Osteoblast (primary cell): ENCODE measurements at regions not wholly inside any gene's neighbourhood (a gene's known extent, or its start where the extent isn't known, plus 50 kb on each side); places are given as distances from the start of the nearest gene placed in this dataset.

Source experiments
- DNase-seq: peaks from one replicate; pipeline ENCODE4 v3.0.0; 2011; ENCODE audit warnings: low spot score, mixed read lengths; ENCODE audit not compliant: insufficient read length; ENCODE audit errors: missing footprints
- H2AFZ ChIP-seq: 2 replicates; pipeline ENCODE4 v1.6.0; 2011; ENCODE audit warnings: mild to moderate bottlenecking, low read length
- H3K27ac ChIP-seq: 2 replicates; pipeline ENCODE4 v1.5.1; 2011; ENCODE audit warnings: mild to moderate bottlenecking, low read depth, low read length, moderate library complexity
- H3K27me3 ChIP-seq: 2 replicates; pipeline ENCODE4 v1.6.0; 2012; ENCODE audit warnings: mild to moderate bottlenecking, control low read depth, inconsistent platforms, low read length, moderate library complexity; ENCODE audit not compliant: insufficient read depth
- H3K36me3 ChIP-seq: 2 replicates; pipeline ENCODE4 v1.5.1; 2011; ENCODE audit warnings: mild to moderate bottlenecking, low read length, control low read depth, moderate library complexity; ENCODE audit not compliant: insufficient read depth
- H3K4me1 ChIP-seq: 2 replicates; pipeline ENCODE4 v1.5.1; 2011; ENCODE audit warnings: mild to moderate bottlenecking, low read length, control low read depth, moderate library complexity; ENCODE audit not compliant: insufficient read depth
- H3K4me2 ChIP-seq: 2 replicates; pipeline ENCODE4 v1.6.0; 2011; ENCODE audit warnings: mild to moderate bottlenecking, low read length; ENCODE audit not compliant: insufficient read depth
- H3K4me3 ChIP-seq: fragments of 200-600 bp; sonication (generic); 3 replicates; pipeline ENCODE4 v1.5.1; 2012; ENCODE audit warnings: mild to moderate bottlenecking, low read length, inconsistent platforms; ENCODE audit not compliant: insufficient read depth
- H3K79me2 ChIP-seq: 2 replicates; pipeline ENCODE4 v1.6.0; 2012; ENCODE audit warnings: mild to moderate bottlenecking, low read length, control low read depth, inconsistent platforms; ENCODE audit not compliant: insufficient read depth
- H3K9me3 ChIP-seq: 2 replicates; pipeline ENCODE4 v1.5.1; 2011; ENCODE audit warnings: low read depth, low read length, control low read depth
- H4K20me1 ChIP-seq: 2 replicates; pipeline ENCODE4 v1.6.0; 2012; ENCODE audit warnings: mild to moderate bottlenecking, low read length, control low read depth; ENCODE audit not compliant: insufficient read depth
- CTCF ChIP-seq: IDR thresholded peaks from 2 replicates; pipeline ENCODE4 v1.5.1; 2011; ENCODE audit warnings: mild to moderate bottlenecking, low read depth, low read length, moderate library complexity; ENCODE audit errors: extremely low read depth

GRCh38 chr14:49016381-49016780, 569.8 kb downstream of the RPS29 start:
- no peak for DNase-seq
- Histone ChIP-seq H3K27me3 (no peaks in the 10 kb centered on the region), H3K9me3 (no peaks in the 10 kb centered on the region), H3K36me3 (no peaks in the 10 kb centered on the region), H3K27ac (no peak overlapping the region), H3K4me3 (no peak overlapping the region), H3K4me1 (no peaks in the 10 kb centered on the region), H3K79me2 (no peaks in the 10 kb centered on the region), H3K4me2 (no peak overlapping the region), H2AFZ (no peak overlapping the region), H4K20me1 (no peaks in the 10 kb centered on the region)
- no peak for TF ChIP-seq CTCF

- no peaks in the 10 kb centered on the region for H3K9me3 ChIP-seq
- H4K20me1 ChIP-seq, result no peaks in the 10 kb centered on the region
- H3K36me3 ChIP-seq, result no peaks in the 10 kb centered on the region
- no peak overlapping the region for H3K4me2 ChIP-seq
- no peaks in the 10 kb centered on the region for H3K4me1 ChIP-seq
- no peak for TF ChIP-seq CTCF
- H3K4me3 ChIP-seq, result no peak overlapping the region
- no peak overlapping the region for H3K27ac ChIP-seq
- H2AFZ ChIP-seq, result no peak overlapping the region
- DNase-seq, result no peak
- no peaks in the 10 kb centered on the region for H3K27me3 ChIP-seq
- H3K79me2 ChIP-seq, result no peaks in the 10 kb centered on the region
Measured at GRCh38 chr14:49014476-49014875, 571.7 kb downstream of the RPS29 start.

DNA sequence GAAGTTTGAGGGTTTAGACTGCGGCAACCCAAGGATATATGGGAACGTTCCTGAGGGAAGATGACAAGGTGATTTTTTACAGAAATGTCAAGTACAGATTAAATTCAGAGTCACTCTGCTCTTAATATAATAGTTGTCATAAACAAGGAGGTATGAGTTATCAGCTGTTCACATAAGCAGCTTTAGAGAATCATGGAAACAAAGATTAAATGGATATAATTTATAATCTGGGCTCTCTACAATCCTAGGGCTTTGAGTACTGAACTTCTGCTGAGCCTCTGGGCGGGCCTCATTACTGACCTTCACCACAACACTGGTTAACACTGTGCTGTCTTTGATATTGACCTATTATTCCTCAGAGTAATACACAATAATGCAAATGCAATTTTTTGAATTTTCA, 577.8 kb downstream of the RPS29 start:
- H3K4me2 ChIP-seq, result no peak overlapping the region
- no peak for DNase-seq
- TF ChIP-seq CTCF, result no peak

DNA sequence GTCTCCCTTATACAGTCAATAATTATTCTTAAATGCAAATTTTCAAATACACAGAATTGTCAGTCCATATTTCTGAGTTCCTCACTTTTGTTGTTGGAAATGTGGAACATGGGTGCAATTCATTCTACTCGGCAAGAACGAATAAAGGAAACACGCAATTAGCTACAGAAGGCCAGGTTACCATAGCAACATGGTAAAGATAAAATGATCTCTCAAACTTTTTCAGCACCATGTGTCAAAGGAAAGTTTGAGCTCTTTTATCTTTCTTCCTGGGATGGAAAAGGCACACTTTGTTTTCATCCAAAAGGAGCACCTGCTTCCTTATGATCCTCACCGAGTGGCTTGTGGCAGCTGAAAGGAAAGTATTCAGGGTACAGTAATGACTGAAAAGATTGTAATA, 595.0 kb downstream of the RPS29 start:
- H3K36me3 ChIP-seq, result no peaks in the 10 kb centered on the region
- H2AFZ ChIP-seq, result no peak overlapping the region
- H3K79me2 ChIP-seq, result no peaks in the 10 kb centered on the region
- H3K4me2 ChIP-seq, result no peak overlapping the region
- no peaks in the 10 kb centered on the region for H3K4me1 ChIP-seq
- H4K20me1 ChIP-seq, result no peaks in the 10 kb centered on the region
- H3K9me3 ChIP-seq, result no peaks in the 10 kb centered on the region
- no peaks in the 10 kb centered on the region for H3K27me3 ChIP-seq
- H3K4me3 ChIP-seq, result no peak overlapping the region
- no peak for DNase-seq
- TF ChIP-seq CTCF, result no peak
- no peak overlapping the region for H3K27ac ChIP-seq

More for the DNA sequence above, 577.8 kb downstream of the RPS29 start:
- no peak overlapping the region for H3K4me3 ChIP-seq
- H3K4me1 ChIP-seq, result no peaks in the 10 kb centered on the region
- H3K27me3 ChIP-seq, result no peaks in the 10 kb centered on the region
- no peaks in the 10 kb centered on the region for H3K36me3 ChIP-seq
- H3K79me2 ChIP-seq, result no peaks in the 10 kb centered on the region
- no peaks in the 10 kb centered on the region for H4K20me1 ChIP-seq
- H3K27ac ChIP-seq, result no peak overlapping the region
- no peaks in the 10 kb centered on the region for H3K9me3 ChIP-seq
- no peak overlapping the region for H2AFZ ChIP-seq
